Neural cell (in vitro differentiated cells): ENCODE measurements at regions not wholly inside any gene's neighbourhood (a gene's known extent, or its start where the extent isn't known, plus 50 kb on each side); places are given as distances from the start of the nearest gene placed in this dataset.
"Not testable (repeated sequence)": the region's sequence is repeated elsewhere in the genome, so short reads cannot be mapped to it uniquely, and the experiment has no call there.

Experiments
- H2AFZ ChIP-seq: fragments of 200-600, 300-800 bp; sonication (generic), shearing (Covaris generic); 2 replicates; pipeline ENCODE4 v1.6.0; 2014; ENCODE audit warnings: low read depth, mild to moderate bottlenecking, antibody characterized with exemption, low read length, moderate library complexity
- H3F3A ChIP-seq: fragments of 200-600 bp; shearing (Covaris generic); 2 replicates; pipeline ENCODE4 v1.6.1; 2016; ENCODE audit warnings: mild to moderate bottlenecking, moderate library complexity, mixed read lengths, antibody characterized with exemption, low read length; ENCODE audit not compliant: insufficient read depth, poor library complexity, severe bottlenecking
- H3K27ac ChIP-seq: fragments of 200-600, 300-800 bp; sonication (generic), shearing (Covaris generic); 2 replicates; pipeline ENCODE4 v1.5.1; 2014; ENCODE audit warnings: mild to moderate bottlenecking, low read length, moderate library complexity
- H3K27me3 ChIP-seq: fragments of 300-800, 200-600 bp; sonication (generic), shearing (Covaris generic); 2 replicates; pipeline ENCODE4 v1.6.0; 2014; ENCODE audit warnings: mild to moderate bottlenecking, low read depth, low read length, moderate library complexity; ENCODE audit not compliant: insufficient read depth
- H3K36me3 ChIP-seq: fragments of 300-800, 200-600 bp; sonication (generic), shearing (Covaris generic); 2 replicates; pipeline ENCODE4 v1.5.1; 2014; ENCODE audit warnings: mild to moderate bottlenecking, antibody characterized with exemption, low read length, moderate library complexity; ENCODE audit not compliant: insufficient read depth
- H3K4me2 ChIP-seq: fragments of 300-800, 200-600 bp; sonication (generic), shearing (Covaris generic); 2 replicates; pipeline ENCODE4 v1.6.0; 2014; ENCODE audit warnings: mild to moderate bottlenecking, low read length
- H3K4me3 ChIP-seq: fragments of 300-800, 200-600 bp; sonication (generic), shearing (Covaris generic); 2 replicates; pipeline ENCODE4 v1.5.1; 2014; ENCODE audit warnings: mild to moderate bottlenecking, low read length, moderate library complexity
- H3K79me2 ChIP-seq: fragments of 200-600 bp; shearing (Covaris generic); replicated peaks from 2 replicates; pipeline ENCODE4 v1.6.0; 2014; ENCODE audit warnings: mild to moderate bottlenecking, low read length, moderate library complexity; ENCODE audit not compliant: insufficient read depth
- H3K9ac ChIP-seq: fragments of 300-800, 200-600 bp; sonication (generic), shearing (Covaris generic); 2 replicates; pipeline ENCODE4 v1.6.1; 2016; ENCODE audit warnings: mild to moderate bottlenecking, low read length, mixed read lengths
- H3K9me2 ChIP-seq: fragments of 200-600 bp; shearing (Covaris generic); 2 replicates; pipeline ENCODE4 v1.6.1; 2016; ENCODE audit warnings: mild to moderate bottlenecking, low read length, mixed read lengths; ENCODE audit not compliant: insufficient read depth
- H3K9me3 ChIP-seq: fragments of 200-600, 300-800 bp; sonication (generic), shearing (Covaris generic); 2 replicates; pipeline ENCODE4 v1.6.1; 2016; ENCODE audit warnings: mild to moderate bottlenecking, mixed run types, low read length, moderate library complexity, mixed read lengths
- H4K20me1 ChIP-seq: fragments of 200-600 bp; shearing (Covaris generic); 2 replicates; pipeline ENCODE4 v1.6.1; 2016; ENCODE audit warnings: mild to moderate bottlenecking, mixed run types; ENCODE audit not compliant: insufficient read depth
- CTCF ChIP-seq: fragments of 450-650 bp; IDR thresholded peaks from 2 replicates; pipeline ENCODE4 v1.5.1; 2014; ENCODE audit warnings: antibody characterized with exemption, mild to moderate bottlenecking, moderate library complexity; ENCODE audit not compliant: poor library complexity, severe bottlenecking
- EP300 ChIP-seq: fragments of 450-650 bp; conservative IDR thresholded peaks from 2 replicates; pipeline ENCODE4 v1.6.1; 2014; ENCODE audit warnings: antibody characterized with exemption, mild to moderate bottlenecking, moderate library complexity; ENCODE audit not compliant: poor library complexity, severe bottlenecking
- EZH2 ChIP-seq: fragments of 200-600, 300-800 bp; shearing (Covaris generic), sonication (generic); IDR thresholded peaks from 2 replicates; pipeline ENCODE4 v1.6.1; 2014; ENCODE audit warnings: antibody characterized with exemption, low read length, borderline replicate concordance, mild to moderate bottlenecking; ENCODE audit not compliant: insufficient read depth, poor library complexity, severe bottlenecking
- MXI1 ChIP-seq: fragments of 450-650 bp; conservative IDR thresholded peaks from 2 replicates; pipeline ENCODE4 v1.6.1; 2014; ENCODE audit warnings: antibody characterized with exemption, mild to moderate bottlenecking; ENCODE audit not compliant: poor library complexity, severe bottlenecking
- POLR2AphosphoS5 ChIP-seq: IDR thresholded peaks from 2 replicates; pipeline ENCODE4 v1.6.1; 2012
- RAD21 ChIP-seq: fragments of 450-650 bp; conservative IDR thresholded peaks from 2 replicates; pipeline ENCODE4 v1.6.1; 2014; ENCODE audit warnings: antibody characterized with exemption, mild to moderate bottlenecking, moderate library complexity
- REST ChIP-seq: IDR thresholded peaks from 2 replicates; pipeline ENCODE4 v1.6.1; 2012; ENCODE audit warnings: borderline replicate concordance
- SMC3 ChIP-seq: fragments of 450-650 bp; conservative IDR thresholded peaks from 2 replicates; pipeline ENCODE4 v1.6.1; 2014; ENCODE audit warnings: antibody characterized with exemption, mild to moderate bottlenecking, moderate library complexity; ENCODE audit not compliant: poor library complexity
- TAF1 ChIP-seq: IDR thresholded peaks from 2 replicates; pipeline ENCODE4 v1.6.1; 2012; ENCODE audit warnings: low read depth

- H3K36me3 ChIP-seq = no peaks in the 10 kb centered on the region
- H2AFZ ChIP-seq = no peak overlapping the region
- no peaks in the 10 kb centered on the region for H3K79me2 ChIP-seq
Observed at GRCh38 chr5:28603869-28604268, 1565.5 kb upstream of the CDH9 start.

GRCh38 chr5:28602429-28602828 is 1564.0 kb upstream of the CDH9 start:
- no peaks in the 10 kb centered on the region for H3F3A ChIP-seq
- no peak overlapping the region for H3K4me3 ChIP-seq
- TF ChIP-seq RAD21 (no peak), EP300 (no peak), SMC3 (no peak), REST (no peak), TAF1 (no peak), MXI1 (no peak), POLR2AphosphoS5 (no peak)
- H3K9me2 ChIP-seq = no peaks in the 10 kb centered on the region
- H2AFZ ChIP-seq = no peak overlapping the region
- H3K36me3 ChIP-seq = no peaks in the 10 kb centered on the region
- no peak overlapping the region for H3K9ac ChIP-seq
- no peak overlapping the region for H3K4me2 ChIP-seq
- no peaks in the 10 kb centered on the region for H3K9me3 ChIP-seq
- no peaks in the 10 kb centered on the region for H4K20me1 ChIP-seq
- H3K79me2 ChIP-seq = no peaks in the 10 kb centered on the region
- no peak overlapping the region for H3K27ac ChIP-seq
- no peaks in the 10 kb centered on the region for H3K27me3 ChIP-seq

More at GRCh38 chr5:28603869-28604268, 1565.5 kb upstream of the CDH9 start:
- no peak overlapping the region for H3K9ac ChIP-seq
- no peaks in the 10 kb centered on the region for H3K9me3 ChIP-seq
- TF ChIP-seq POLR2AphosphoS5 = no peak
- TF ChIP-seq EP300 = no peak
- no peak for TF ChIP-seq EZH2
- TF ChIP-seq MXI1 = no peak
- TF ChIP-seq CTCF = no peak
- TF ChIP-seq RAD21 = no peak
- no peak for TF ChIP-seq SMC3
- TF ChIP-seq REST = no peak
- no peak for TF ChIP-seq TAF1
- no peak overlapping the region for H3K4me3 ChIP-seq
- H3K9me2 ChIP-seq = no peaks in the 10 kb centered on the region
- H3K4me2 ChIP-seq = no peak overlapping the region
- no peaks in the 10 kb centered on the region for H4K20me1 ChIP-seq
- no peaks in the 10 kb centered on the region for H3F3A ChIP-seq
- H3K27me3 ChIP-seq = no peaks in the 10 kb centered on the region
- H3K27ac ChIP-seq = no peak overlapping the region

- not testable (repeated sequence) for H2AFZ ChIP-seq, H4K20me1 ChIP-seq, H3K4me3 ChIP-seq, H3K4me2 ChIP-seq, H3K27me3 ChIP-seq, H3F3A ChIP-seq, H3K9me3 ChIP-seq, H3K27ac ChIP-seq, H3K9me2 ChIP-seq, H3K9ac ChIP-seq, H3K36me3 ChIP-seq, H3K79me2 ChIP-seq
Observed at GRCh38 chr5:28596707-28597106, 1558.3 kb upstream of the CDH9 start.
